B cell (primary cell): ENCODE measurements at regions not wholly inside any gene's neighbourhood (a gene's known extent, or its start where the extent isn't known, plus 50 kb on each side); places are given as distances from the start of the nearest gene placed in this dataset.

Experiments used
- ATAC-seq: fragments of 200-7000 bp; cut with Tn5 transposase; one replicate; pipeline ENCODE4 v1.10.0; 2021; ENCODE audit warnings: low read depth, mild to moderate bottlenecking, moderate number of reproducible peaks, moderate library complexity
- CTCF ChIA-PET: fragments of 350-600 bp; sonication (Branson Sonifier 250); formaldehyde crosslinking; loops from one replicate; lab custom pipeline; 2021; ENCODE audit warnings: antibody characterized with exemption, inconsistent platforms; lab: Charles Lee
- POLR2A ChIA-PET: fragments of 350-600 bp; sonication (Branson Sonifier 250); formaldehyde crosslinking; loops from one replicate; lab custom pipeline; 2021; ENCODE audit warnings: antibody characterized with exemption; lab: Charles Lee
- DNase-seq: peaks from one replicate; pipeline ENCODE4 v3.0.0; 2013
- H2AFZ ChIP-seq: 2 replicates; pipeline ENCODE4 v1.6.1; 2012; ENCODE audit warnings: mild to moderate bottlenecking, low read depth, low read length; ENCODE audit not compliant: insufficient read depth, poor library complexity, severe bottlenecking
- H3K27ac ChIP-seq, 2 donors: 1 replicate in 1 of 2; 2 replicates in 1 of 2; pipeline ENCODE4 v1.5.1; 2012 to 2013; ENCODE audit warnings: low read length in 2 of 2, mild to moderate bottlenecking in 2 of 2, moderate library complexity in 1 of 2
- H3K27me3 ChIP-seq, 4 experiments: fragments of 200-600 bp in 1 of 4; sonication (generic) in 1 of 4; replicated peaks in 1 of 4; 1 replicate in 2 of 4; 2 replicates in 2 of 4; pipeline versions ENCODE4 v1.6.1 to v1.7.0; 2013 to 2016; ENCODE audit warnings: low read length in 3 of 4, mild to moderate bottlenecking in 2 of 4, mixed read lengths in 1 of 4, moderate library complexity in 1 of 4; ENCODE audit not compliant: insufficient read depth in 4 of 4, control insufficient read depth in 3 of 4; ENCODE audit errors: control extremely low read depth in 1 of 4
- H3K36me3 ChIP-seq, 2 experiments: replicated peaks in 1 of 2; 1 replicate in 1 of 2; 2 replicates in 1 of 2; pipeline versions ENCODE4 v1.6.1 to v1.7.1; 2013; ENCODE audit warnings: low read length in 1 of 2; ENCODE audit not compliant: insufficient read depth in 2 of 2, control insufficient read depth in 1 of 2; ENCODE audit errors: control extremely low read depth in 1 of 2, extremely low read depth in 1 of 2
- H3K4me1 ChIP-seq, 2 donors: fragments of 200-600 bp in 1 of 2; sonication (generic) in 1 of 2; 1 replicate in 1 of 2; 2 replicates in 1 of 2; pipeline versions ENCODE4 v1.5.1 to v1.6.1; 2013 to 2017; ENCODE audit warnings: low read length in 2 of 2; ENCODE audit not compliant: control insufficient read depth in 2 of 2, insufficient read depth in 2 of 2
- H3K4me2 ChIP-seq: replicated peaks from 2 replicates; pipeline ENCODE3; 2012; ENCODE audit warnings: mild to moderate bottlenecking, low read depth, low read length; ENCODE audit not compliant: poor library complexity, severe bottlenecking
- H3K4me3 ChIP-seq, 5 experiments: fragments of 200-600 bp in 1 of 5; sonication (generic) in 1 of 5; 1 replicate in 3 of 5; 2 replicates in 2 of 5; pipeline versions ENCODE4 v1.5.1 to v1.7.0; 2011 to 2016; ENCODE audit warnings: low read length in 4 of 5, mild to moderate bottlenecking in 4 of 5, low read depth in 2 of 5, control low read depth in 1 of 5, moderate library complexity in 1 of 5; ENCODE audit not compliant: insufficient read depth in 1 of 5; ENCODE audit errors: control extremely low read depth in 1 of 5, extremely low read depth in 1 of 5
- H3K79me2 ChIP-seq: fragments of 200-600 bp; sonication (generic); one replicate; pipeline ENCODE4 v1.6.0; 2016; ENCODE audit warnings: low read length; ENCODE audit not compliant: control insufficient read depth, insufficient read depth
- H3K9ac ChIP-seq: fragments of 200-600 bp; sonication (generic); 2 replicates; pipeline ENCODE4 v1.6.1; 2017; ENCODE audit warnings: mild to moderate bottlenecking, low read length, moderate library complexity
- H3K9me3 ChIP-seq, 3 donors: one replicate each; pipeline versions ENCODE4 v1.6.1 to v1.7.1; 2013; ENCODE audit warnings: low read length in 2 of 3; ENCODE audit not compliant: control insufficient read depth in 2 of 3, insufficient read depth in 1 of 3; ENCODE audit errors: control extremely low read depth in 1 of 3
- H4K20me1 ChIP-seq: 2 replicates; pipeline ENCODE4 v1.6.0; 2012; ENCODE audit warnings: mild to moderate bottlenecking, low read length; ENCODE audit not compliant: insufficient read depth, control insufficient read depth, poor library complexity, severe bottlenecking
- H3K27ac Mint-ChIP-seq: one replicate; pipeline ENCODE4 v1.8.0; 2021; ENCODE audit warnings: mixed read lengths
- H3K27me3 Mint-ChIP-seq: one replicate; pipeline ENCODE4 v1.8.0; 2021; ENCODE audit warnings: mixed read lengths
- H3K4me1 Mint-ChIP-seq: one replicate; pipeline ENCODE4 v1.8.0; 2021; ENCODE audit warnings: mixed read lengths
- H3K4me3 Mint-ChIP-seq: one replicate; pipeline ENCODE4 v1.8.0; 2021; ENCODE audit warnings: mixed read lengths
- H3K9me3 Mint-ChIP-seq: one replicate; pipeline ENCODE4 v1.8.0; 2022; ENCODE audit warnings: mixed read lengths; ENCODE audit not compliant: insufficient read depth
- CTCF ChIP-seq: fragments of 200-600 bp; IDR thresholded peaks from one replicate; pipeline ENCODE4 v1.8.0; 2022; ENCODE audit warnings: antibody characterized with exemption, mild to moderate bottlenecking
- EZH2 ChIP-seq: IDR thresholded peaks from 2 replicates; pipeline ENCODE4 v1.6.1; 2012; ENCODE audit warnings: borderline replicate concordance, low read depth, mild to moderate bottlenecking, moderate library complexity, low read length; ENCODE audit not compliant: insufficient read depth, poor library complexity, severe bottlenecking
- WGBS: methylation state at CpG from one replicate; pipeline ENCODE4 v1.1.5; 2013; ENCODE audit warnings: missing lambda C conversion rate; ENCODE audit not compliant: insufficient coverage; 5-methylcytosine and 5-hydroxymethylcytosine counted together
- intact Hi-C: fragments of 100-400 bp; cut with micrococcal nuclease; formaldehyde crosslinking; loops from one replicate; pipeline ENCODE4 v1.10.0; 2022

- peaks cover 25 to 48% of the 10 kb centered on the region in 2 donors for H3K4me1 ChIP-seq
- H3K27ac Mint-ChIP-seq = peak overlapping the region; percentile 56
- no peak overlapping the region for H3K4me3 ChIP-seq
- ATAC-seq (no peak), DNase-seq (peak; percentile 45)
- no peaks in the 10 kb centered on the region for H3K9me3 Mint-ChIP-seq
- no peak overlapping the region for H2AFZ ChIP-seq
- intact Hi-C loops = no loop called here
- H4K20me1 ChIP-seq = peaks cover 65% of the 10 kb centered on the region
- H3K4me1 Mint-ChIP-seq = peaks cover 56% of the 10 kb centered on the region
- TF ChIP-seq CTCF (no peak), EZH2 (no peak)
- peaks cover 0 to 23% (median 0%) of the 10 kb centered on the region in 3 donors for H3K9me3 ChIP-seq
- H3K27ac ChIP-seq = peak overlapping the region in 1 of 2 donors; percentile 12
- POLR2A ChIA-PET = no interaction called here
- CTCF ChIA-PET = no interaction called here
- H3K4me2 ChIP-seq = no peak overlapping the region
- H3K27me3 ChIP-seq = no peaks in the 10 kb centered on the region
- H3K36me3 ChIP-seq = peaks cover 0 to 22% of the 10 kb centered on the region in 2 experiments
- H3K4me3 Mint-ChIP-seq = no peak overlapping the region
- 40% methylated on average over 10 of the region's 10 CpGs for WGBS
- H3K79me2 ChIP-seq = peaks cover 25% of the 10 kb centered on the region
- no peaks in the 10 kb centered on the region for H3K27me3 Mint-ChIP-seq
- no peak overlapping the region for H3K9ac ChIP-seq
These were observed 82.9 kb downstream of the NCOR2 start for GRCh38 chr12:124484526-124484953.

- ChIA-PET CTCF (no interaction called here), POLR2A (no interaction called here)
- ATAC-seq = no peak
- no peak for DNase-seq
- Histone ChIP-seq H3K4me3 (no peak overlapping the region), H3K27me3 (no peaks in the 10 kb centered on the region), H3K79me2 (peaks cover 25% of the 10 kb centered on the region), H3K9ac (no peak overlapping the region), H4K20me1 (peaks cover 63% of the 10 kb centered on the region), H3K4me1 (peaks cover 25 to 49% of the 10 kb centered on the region in 2 donors), H2AFZ (no peak overlapping the region), H3K9me3 (peaks cover 0 to 28% (median 0%) of the 10 kb centered on the region in 3 donors), H3K27ac (no peak overlapping the region), H3K36me3 (peaks cover 0 to 22% of the 10 kb centered on the region in 2 experiments), H3K4me2 (no peak overlapping the region)
- no peak overlapping the region for H3K27ac Mint-ChIP-seq
- intact Hi-C loops = no loop called here
- WGBS = 97% methylated on average over 12 of the region's 12 CpGs
- no peaks in the 10 kb centered on the region for H3K27me3 Mint-ChIP-seq
- H3K4me1 Mint-ChIP-seq = peaks cover 61% of the 10 kb centered on the region
- no peak overlapping the region for H3K4me3 Mint-ChIP-seq
- no peak for TF ChIP-seq EZH2
- no peak for TF ChIP-seq CTCF
- no peaks in the 10 kb centered on the region for H3K9me3 Mint-ChIP-seq
These were observed 83.3 kb downstream of the NCOR2 start for GRCh38 chr12:124484067-124484466.
